Nephron progenitor cell (in vitro differentiated cells): ENCODE measurements at regions not wholly inside any gene's neighbourhood (a gene's known extent, or its start where the extent isn't known, plus 50 kb on each side); places are given as distances from the start of the nearest gene placed in this dataset.
"Not testable (repeated sequence)": the region's sequence is repeated elsewhere in the genome, so short reads cannot be mapped to it uniquely, and the experiment has no call there.

Experiments
- DNase-seq: peaks from one replicate; pipeline ENCODE4 v3.0.0; 2021
- H3K27ac Mint-ChIP-seq: 2 replicates; pipeline ENCODE4 v1.8.0; 2021; ENCODE audit warnings: mild to moderate bottlenecking, moderate library complexity, mixed read lengths
- H3K27me3 Mint-ChIP-seq: 2 replicates; pipeline ENCODE4 v1.8.0; 2021; ENCODE audit warnings: mild to moderate bottlenecking, low read depth, mixed read lengths; ENCODE audit not compliant: poor library complexity
- H3K36me3 Mint-ChIP-seq: 2 replicates; pipeline ENCODE4 v1.8.0; 2021; ENCODE audit warnings: low read depth, mixed read lengths
- H3K4me1 Mint-ChIP-seq: 2 replicates; pipeline ENCODE4 v1.8.0; 2021; ENCODE audit warnings: mixed read lengths
- H3K4me3 Mint-ChIP-seq: 2 replicates; pipeline ENCODE4 v1.8.0; 2021; ENCODE audit warnings: mild to moderate bottlenecking, moderate library complexity, mixed read lengths
- H3K9me3 Mint-ChIP-seq: 2 replicates; pipeline ENCODE4 v1.8.0; 2021; ENCODE audit warnings: mild to moderate bottlenecking, moderate library complexity, mixed read lengths
- CTCF ChIP-seq: fragments of 200-600 bp; sonication (generic); IDR thresholded peaks from 2 replicates; pipeline ENCODE4 v1.5.0; 2021; ENCODE audit warnings: antibody characterized with exemption

DNA sequence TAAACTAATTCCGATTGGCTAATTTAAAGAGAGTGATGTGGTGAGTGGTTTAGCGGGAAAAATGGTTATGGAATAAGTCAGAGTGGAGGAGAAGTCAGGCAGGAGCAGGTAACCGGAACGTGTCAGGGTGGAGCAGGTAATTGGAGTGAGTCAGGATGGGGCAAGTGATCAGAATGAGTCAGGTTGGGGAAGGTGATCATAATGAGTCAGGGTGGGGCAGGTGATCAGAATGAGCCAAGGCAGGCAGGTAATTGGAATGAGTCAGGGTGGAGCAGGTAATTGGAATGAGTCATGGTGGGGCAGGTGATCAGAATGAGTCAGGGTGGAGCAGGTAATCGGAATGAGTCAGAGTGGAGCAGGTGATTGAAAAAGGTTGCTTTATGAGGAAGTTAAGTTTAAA is 101.4 kb downstream of the TMEM167A start:
- TF ChIP-seq CTCF = no peak
- DNase-seq = no peak
- Mint-ChIP-seq H3K36me3 (peaks cover 17% of the 10 kb centered on the region), H3K4me1 (peaks cover 5% of the 10 kb centered on the region), H3K9me3 (peaks cover 61% of the 10 kb centered on the region), H3K27me3 (peaks cover 6% of the 10 kb centered on the region), H3K27ac (peak overlapping the region; percentile 2), H3K4me3 (no peak overlapping the region)

DNA sequence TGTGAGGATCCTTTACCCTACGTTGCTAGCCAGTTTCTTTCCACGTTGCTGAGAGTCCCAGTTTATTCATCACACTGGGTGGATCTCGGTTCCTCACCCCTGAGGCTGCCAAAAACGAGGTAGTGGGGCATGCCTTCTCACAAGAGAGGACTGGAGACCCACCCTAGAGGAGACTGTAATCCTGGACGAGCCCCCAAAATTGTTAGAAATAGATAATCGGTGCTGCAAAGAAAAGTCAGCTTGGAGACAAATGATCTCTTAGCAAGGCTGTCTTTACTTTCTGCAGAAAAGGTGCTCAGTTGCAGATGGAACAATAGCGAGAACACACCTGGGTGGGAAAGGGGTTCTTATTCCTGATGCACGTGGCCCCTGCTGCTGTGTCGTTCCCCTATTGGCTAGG is 101.8 kb downstream of the TMEM167A start:
- H3K4me1 Mint-ChIP-seq = peaks cover 5% of the 10 kb centered on the region
- peaks cover 17% of the 10 kb centered on the region for H3K36me3 Mint-ChIP-seq
- peaks cover 61% of the 10 kb centered on the region for H3K9me3 Mint-ChIP-seq
- no peak overlapping the region for H3K4me3 Mint-ChIP-seq
- no peak for DNase-seq
- no peak for TF ChIP-seq CTCF
- H3K27me3 Mint-ChIP-seq = peaks cover 6% of the 10 kb centered on the region
- no peak overlapping the region for H3K27ac Mint-ChIP-seq

- H3K27me3 Mint-ChIP-seq, DNase-seq, H3K4me3 Mint-ChIP-seq, H3K4me1 Mint-ChIP-seq: not testable (repeated sequence)
- Mint-ChIP-seq H3K27ac (peak overlapping the region; percentile 93), H3K36me3 (peaks cover 17% of the 10 kb centered on the region), H3K9me3 (peaks cover 59% of the 10 kb centered on the region)
Observed at GRCh38 chr5:82974346-82974745, 102.8 kb downstream of the TMEM167A start.

DNA sequence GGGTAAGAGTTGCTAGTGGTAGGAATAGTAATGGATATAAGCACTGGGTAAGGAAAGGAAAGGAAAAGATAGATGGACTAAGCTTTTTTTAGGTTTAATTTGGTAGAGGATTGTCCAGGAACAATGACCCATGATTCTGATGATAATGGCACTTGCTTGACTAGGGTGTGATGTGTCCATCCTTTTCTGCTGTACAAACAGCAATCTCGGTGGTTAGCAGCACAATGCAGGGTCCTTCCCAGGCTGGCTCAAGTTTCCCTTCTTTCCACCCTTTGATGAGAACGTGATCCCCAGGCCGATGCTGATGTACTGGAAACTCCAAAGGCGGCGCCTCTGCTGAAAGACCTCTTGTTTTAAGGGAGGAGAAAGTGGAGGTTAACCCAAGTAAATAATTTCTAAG is 105.3 kb downstream of the TMEM167A start:
- no peak overlapping the region for H3K4me3 Mint-ChIP-seq
- H3K27ac Mint-ChIP-seq = no peak overlapping the region
- H3K9me3 Mint-ChIP-seq = peaks cover 42% of the 10 kb centered on the region
- H3K36me3 Mint-ChIP-seq = peaks cover 17% of the 10 kb centered on the region
- DNase-seq = no peak
- TF ChIP-seq CTCF = no peak
- peaks cover 6% of the 10 kb centered on the region for H3K27me3 Mint-ChIP-seq
- H3K4me1 Mint-ChIP-seq = peaks cover 12% of the 10 kb centered on the region

GRCh38 chr5:82971034-82971806 is 106.0 kb downstream of the TMEM167A start:
- peaks cover 15% of the 10 kb centered on the region for H3K36me3 Mint-ChIP-seq
- H3K4me1 Mint-ChIP-seq = peaks cover 14% of the 10 kb centered on the region
- peaks cover 35% of the 10 kb centered on the region for H3K9me3 Mint-ChIP-seq
- not testable (repeated sequence) for DNase-seq, H3K4me3 Mint-ChIP-seq, H3K27ac Mint-ChIP-seq, H3K27me3 Mint-ChIP-seq

DNA sequence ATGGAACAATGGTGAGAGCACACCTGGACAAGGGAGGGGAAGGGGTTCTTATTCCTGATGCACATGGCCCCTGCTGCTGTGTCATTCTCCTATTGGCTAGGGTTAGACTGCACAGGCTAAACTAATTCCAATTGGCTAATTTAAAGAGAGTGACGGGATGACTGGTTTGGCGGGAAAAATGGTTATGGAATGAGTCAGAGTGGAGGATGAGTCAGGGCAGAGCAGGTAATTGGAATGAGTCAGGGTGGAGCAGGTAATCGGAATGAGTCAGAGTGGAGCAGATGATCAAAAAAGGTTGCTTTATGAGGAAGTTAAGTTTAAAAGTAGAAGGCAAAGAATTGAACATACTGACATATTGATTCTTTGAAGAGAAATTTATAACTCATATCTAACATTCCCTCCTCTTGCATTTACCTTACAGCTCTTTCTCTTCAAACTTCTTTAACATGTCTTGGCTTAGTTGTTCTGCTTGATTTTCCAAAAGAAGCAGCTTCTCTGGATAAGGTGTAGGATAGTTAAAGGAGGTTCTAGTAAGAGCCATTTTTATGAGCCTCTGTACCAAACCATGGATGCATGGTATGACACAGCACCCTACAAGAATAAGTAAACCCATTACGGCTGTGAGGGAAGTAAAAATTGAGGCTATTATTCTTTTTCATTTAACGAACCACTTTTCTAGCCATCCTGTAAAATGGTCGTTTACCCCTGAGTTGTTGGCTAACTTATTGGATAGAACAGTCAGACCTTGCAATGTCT is 107.8 kb downstream of the TMEM167A start:
- not testable (repeated sequence) for DNase-seq, H3K27ac Mint-ChIP-seq, H3K36me3 Mint-ChIP-seq, H3K27me3 Mint-ChIP-seq, H3K4me3 Mint-ChIP-seq
- Mint-ChIP-seq H3K4me1 (peaks cover 15% of the 10 kb centered on the region), H3K9me3 (peaks cover 18% of the 10 kb centered on the region)

DNA sequence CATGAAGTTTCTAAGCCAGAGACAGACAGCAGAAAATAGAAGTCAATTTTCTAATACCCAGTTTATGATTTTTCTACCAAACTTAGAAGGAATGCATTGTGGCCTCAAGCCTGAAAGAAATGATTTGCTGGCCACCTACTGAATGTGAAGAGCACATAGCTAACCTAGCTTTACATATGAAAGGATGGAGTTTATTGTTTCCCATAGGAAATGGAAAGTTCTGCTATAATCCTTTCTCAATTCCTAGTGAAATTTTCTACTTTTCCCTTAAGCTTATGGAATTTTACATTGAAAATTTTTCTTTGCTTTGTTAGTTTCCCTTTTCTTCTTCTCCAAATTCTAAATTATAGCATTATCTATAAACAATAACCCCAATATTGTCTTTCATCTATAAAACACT is 110.1 kb downstream of the TMEM167A start:
- Mint-ChIP-seq H3K36me3 (no peaks in the 10 kb centered on the region), H3K4me3 (no peak overlapping the region), H3K4me1 (peaks cover 21% of the 10 kb centered on the region), H3K27ac (no peak overlapping the region), H3K27me3 (no peaks in the 10 kb centered on the region), H3K9me3 (peaks cover 6% of the 10 kb centered on the region)
- DNase-seq = no peak
- TF ChIP-seq CTCF = no peak
